ENCODE measurements at regions not wholly inside any gene's neighbourhood (a gene's known extent, or its start where the extent isn't known, plus 50 kb on each side); places are given as distances from the start of the nearest gene placed in this dataset.

DNA sequence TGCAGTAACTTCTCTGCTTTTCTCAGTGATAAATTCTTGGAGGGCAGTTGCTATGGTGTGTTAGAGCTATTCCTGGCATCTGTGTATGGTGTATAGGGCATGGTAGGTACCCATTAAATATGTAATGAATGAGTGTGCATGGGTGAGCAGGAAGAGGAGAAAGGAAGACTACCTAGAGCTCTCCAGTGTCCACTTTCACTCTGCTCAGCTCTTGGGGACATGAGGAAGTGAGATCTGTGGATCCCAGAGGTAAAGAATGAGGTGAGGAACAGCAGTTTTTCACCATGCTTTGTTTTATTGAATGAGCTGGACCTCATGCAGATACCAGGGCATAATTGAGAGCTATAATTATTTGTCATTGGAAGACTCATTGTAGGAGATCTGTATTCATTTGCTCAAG is 444.8 kb upstream of the RGS6 start:
- no peak for DNase-seq (ENCODE audit: low spot score)

DNA sequence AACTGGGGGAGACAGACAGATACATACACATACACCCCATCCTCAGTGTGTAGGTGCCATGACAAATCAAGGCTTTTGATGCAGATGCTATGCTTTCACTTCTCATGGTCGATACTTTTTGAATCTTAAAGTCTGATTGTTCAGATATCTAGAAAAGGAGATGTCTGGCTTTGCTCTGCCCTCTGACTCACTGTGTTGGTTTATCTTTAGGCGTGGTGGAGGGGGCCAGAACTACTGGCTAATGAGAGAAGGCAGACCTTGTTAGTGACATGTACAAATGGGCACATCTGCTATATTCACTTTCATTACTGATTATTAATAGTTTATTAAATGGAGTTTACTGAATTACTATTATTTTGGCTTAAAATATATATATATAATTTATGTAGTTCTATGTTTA is 444.3 kb upstream of the RGS6 start:
- no peak for DNase-seq (ENCODE audit: low spot score)

- DNase-seq (ENCODE audit: low spot score): no peak
Observed at GRCh38 chr14:71488703-71489191, 443.5 kb upstream of the RGS6 start.

DNA sequence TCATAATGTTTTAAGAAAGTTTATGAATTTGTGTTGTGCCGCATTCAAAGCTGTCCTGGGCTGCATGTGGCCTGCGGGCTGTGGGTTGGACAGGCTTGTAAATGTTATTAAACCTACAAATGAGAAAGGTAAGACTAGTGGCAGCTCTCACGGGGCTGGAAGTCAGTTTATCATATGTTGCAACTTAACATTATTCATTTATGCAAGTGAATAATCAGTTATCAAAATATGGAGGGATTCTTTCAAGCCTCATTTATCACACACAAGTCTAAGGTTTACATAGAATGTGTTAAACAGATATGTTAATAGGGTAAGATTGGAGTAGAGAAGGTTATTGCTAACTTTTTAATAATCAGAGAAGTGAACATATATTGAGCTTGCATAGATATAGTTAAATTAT is 442.5 kb upstream of the RGS6 start:
- DNase-seq (ENCODE audit: low spot score): no peak

GRCh38 chr14:71491931-71492330 is 440.3 kb upstream of the RGS6 start:
- no peak for DNase-seq (ENCODE audit: low spot score)

- DNase-seq (ENCODE audit: low spot score): no peak
Observed at GRCh38 chr14:71492346-71492745, 439.9 kb upstream of the RGS6 start.

- no peak for DNase-seq (ENCODE audit: low spot score)
Observed at GRCh38 chr14:71497645-71498086, 434.6 kb upstream of the RGS6 start.

GRCh38 chr14:71498212-71498611 is 434.0 kb upstream of the RGS6 start:
- no peak for DNase-seq (ENCODE audit: low spot score)

- no peak for DNase-seq (ENCODE audit: low spot score)
Observed at GRCh38 chr14:71499018-71499417, 433.2 kb upstream of the RGS6 start.

GRCh38 chr14:71507681-71508080 is 424.5 kb upstream of the RGS6 start:
- DNase-seq (ENCODE audit: low spot score): no peak

DNA sequence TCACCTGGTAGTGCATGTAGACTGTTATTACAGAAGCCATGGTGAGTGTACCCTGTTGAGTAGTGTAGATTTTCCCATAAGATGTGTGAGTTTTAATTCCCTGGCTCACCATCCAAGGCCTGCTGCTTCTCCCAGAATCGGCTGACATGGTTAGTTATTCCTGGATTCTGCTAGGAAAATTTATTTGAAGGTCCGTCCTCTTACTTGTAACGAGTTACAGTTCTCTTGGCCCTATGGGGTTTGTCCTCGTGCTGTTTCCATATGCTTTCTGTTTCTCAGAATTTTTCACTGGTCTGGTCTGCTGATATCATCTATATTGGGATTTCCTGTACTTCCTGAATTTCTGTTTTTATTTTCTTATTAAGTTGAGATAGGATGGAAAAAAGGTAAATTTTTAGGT is 423.3 kb upstream of the RGS6 start:
- no peak for DNase-seq (ENCODE audit: low spot score)

GRCh38 chr14:71511152-71511551 is 421.1 kb upstream of the RGS6 start:
- DNase-seq (ENCODE audit: low spot score): no peak

DNA sequence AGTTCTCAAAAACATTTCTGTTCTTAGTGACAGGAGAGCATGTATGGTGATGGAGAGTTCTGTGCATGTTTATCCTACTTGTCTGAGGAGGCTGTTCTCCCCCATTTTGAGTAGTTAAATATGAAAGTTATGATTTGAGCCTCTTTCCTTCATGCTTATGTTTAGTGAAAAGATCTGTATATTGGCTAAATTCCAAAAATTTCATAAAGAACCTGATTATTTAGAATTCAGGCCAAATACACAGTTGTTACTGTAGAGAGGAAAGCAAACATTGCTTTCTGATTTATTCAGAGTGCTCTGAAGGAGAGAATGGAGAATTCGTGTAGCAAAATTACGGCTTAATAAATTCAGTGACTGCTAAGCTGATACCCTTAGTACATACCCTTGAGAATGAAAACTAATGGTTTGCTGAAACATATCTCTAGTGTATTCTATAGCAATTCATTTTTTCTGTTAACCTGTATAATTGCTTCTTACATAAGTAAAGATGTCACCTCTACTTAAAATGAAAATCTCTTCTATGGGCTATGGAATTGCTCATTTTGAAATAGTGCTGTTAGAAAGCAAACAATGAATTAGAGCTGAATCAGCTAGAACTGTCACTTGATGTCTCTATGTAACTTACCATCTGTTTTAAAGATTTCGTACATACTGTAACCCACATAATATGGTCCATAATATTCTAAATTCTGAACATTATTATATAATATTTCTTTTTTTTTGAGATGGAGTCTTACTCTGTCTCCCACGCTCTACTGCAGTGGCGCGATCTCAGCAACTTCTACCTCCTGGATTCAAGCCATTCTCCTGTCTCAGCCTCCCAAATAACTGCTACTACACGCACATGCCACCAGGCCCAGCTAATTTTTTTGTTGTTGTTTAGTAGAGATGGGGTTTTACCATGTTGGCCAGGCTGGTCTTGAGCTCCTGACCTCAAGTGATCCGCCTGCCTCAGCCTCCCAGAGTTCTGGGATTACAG is 417.0 kb upstream of the RGS6 start:
- no peak for DNase-seq (ENCODE audit: low spot score)

DNA sequence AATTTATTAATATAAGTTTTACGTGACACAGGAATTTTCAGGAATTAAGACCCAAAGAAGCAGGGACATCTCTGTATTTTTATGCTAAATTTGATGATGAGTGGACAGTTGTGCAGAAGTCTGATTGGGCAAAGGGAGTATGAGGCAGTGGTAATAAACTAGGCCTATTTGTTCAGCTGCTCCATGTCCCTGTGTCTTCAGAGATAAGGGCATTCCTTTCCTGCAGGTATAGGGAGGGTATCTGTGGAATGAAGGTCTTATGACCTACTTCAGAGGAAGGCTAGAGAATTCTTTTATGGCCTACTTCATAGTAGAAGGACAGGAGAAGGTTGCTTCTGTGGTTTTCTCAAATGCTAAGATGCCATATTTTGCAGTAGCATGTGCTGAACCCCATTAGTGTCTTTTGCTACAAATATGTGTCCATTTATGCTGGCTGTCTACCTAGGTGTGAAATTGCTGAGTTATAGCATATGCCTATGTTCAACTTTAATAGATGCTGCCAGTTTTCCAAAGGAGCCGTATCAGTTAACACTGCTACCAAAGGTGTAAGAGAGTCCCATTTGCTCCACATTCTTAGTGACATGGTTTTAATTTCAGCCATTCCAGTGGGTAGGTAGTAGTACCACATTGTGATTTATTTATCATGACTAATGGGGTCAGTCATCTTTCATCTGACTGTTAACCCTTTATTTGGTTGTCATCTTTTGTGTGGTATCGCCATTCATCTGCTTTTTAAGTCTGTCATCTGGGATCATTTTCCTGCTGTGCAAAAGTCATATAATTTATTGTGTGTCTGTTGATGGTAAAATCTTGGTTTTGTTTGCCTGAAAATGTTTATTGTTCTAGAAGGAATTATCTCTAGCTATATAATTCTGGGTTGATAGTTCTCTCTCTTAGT is 410.7 kb upstream of the RGS6 start:
- no peak for DNase-seq (ENCODE audit: low spot score)

DNA sequence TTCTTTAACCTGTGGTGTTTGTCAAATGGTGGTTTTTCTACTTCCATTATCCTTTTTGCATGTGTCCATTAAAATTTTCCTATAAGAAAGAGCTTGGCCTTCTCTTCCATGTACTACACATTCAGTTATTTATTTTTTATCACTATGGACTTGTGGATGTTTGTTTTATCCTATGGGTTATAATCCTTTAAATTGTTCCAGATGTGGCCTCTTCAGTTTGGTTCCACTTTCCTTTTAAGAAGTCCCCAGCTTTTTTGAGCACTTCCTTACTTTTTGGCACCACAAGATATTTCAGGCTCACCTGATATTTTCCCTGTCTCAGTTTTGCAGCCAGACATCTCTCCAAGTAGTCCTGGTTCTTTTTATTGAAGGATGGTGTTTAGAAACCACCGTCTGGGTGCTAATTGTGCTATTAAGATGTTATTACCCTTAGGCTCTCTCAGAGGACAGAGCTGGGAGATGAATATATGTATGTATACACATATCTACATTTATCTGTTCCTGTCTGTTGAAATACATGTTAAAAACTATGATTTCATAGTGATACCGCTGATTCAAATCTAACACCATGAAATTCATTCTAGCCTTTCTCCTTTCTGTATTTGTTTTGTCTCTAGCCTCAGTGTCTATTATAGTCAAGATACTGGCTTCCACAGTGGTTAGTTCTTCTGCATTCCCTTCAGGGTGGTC is 408.5 kb upstream of the RGS6 start:
- DNase-seq (ENCODE audit: low spot score): no peak

GRCh38 chr14:71524320-71524982 is 407.8 kb upstream of the RGS6 start:
- DNase-seq (ENCODE audit: low spot score): no peak

- DNase-seq (ENCODE audit: low spot score): no peak
Observed at GRCh38 chr14:71525663-71526221, 406.5 kb upstream of the RGS6 start.

- DNase-seq (ENCODE audit: low spot score): no peak
Observed at GRCh38 chr14:71526388-71526787, 405.8 kb upstream of the RGS6 start.

- no peak for DNase-seq (ENCODE audit: low spot score)
Observed at GRCh38 chr14:71527838-71528237, 404.4 kb upstream of the RGS6 start.

DNA sequence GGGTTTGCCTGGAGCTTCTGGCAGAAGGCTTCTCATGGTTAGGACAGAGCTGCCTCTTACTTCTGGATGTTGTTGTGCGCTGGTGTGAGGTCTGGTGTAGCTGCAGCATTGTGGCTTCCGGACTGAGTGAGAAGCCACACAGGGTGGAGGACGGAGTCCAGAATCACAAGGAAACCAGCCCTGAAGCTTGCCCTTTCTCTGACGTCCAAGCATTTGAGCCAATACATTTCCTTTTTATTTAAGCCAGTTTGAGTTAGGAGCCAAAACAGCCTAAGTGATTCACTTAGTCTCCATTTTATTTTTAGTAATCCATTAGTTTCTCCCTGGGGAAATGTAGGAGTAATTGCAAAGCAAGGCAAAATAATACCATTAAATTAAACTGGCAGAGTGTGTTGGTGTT is 402.4 kb upstream of the RGS6 start:
- no peak for DNase-seq (ENCODE audit: low spot score)
